GM19455 (cell line): ENCODE measurements at regions not wholly inside any gene's neighbourhood (a gene's known extent, or its start where the extent isn't known, plus 50 kb on each side); places are given as distances from the start of the nearest gene placed in this dataset.

Experiments used
- ATAC-seq: cut with Tn5 transposase; IDR thresholded peaks from one replicate; pipeline ENCODE4 v1.9.1; 2021; ENCODE audit not compliant: unreplicated experiment

GRCh38 chr11:109853156-109853776 is 239.9 kb upstream of the ZC3H12C start:
- peak; percentile 76 for ATAC-seq

GRCh38 chr11:109854731-109855130 is 238.5 kb upstream of the ZC3H12C start:
- no peak for ATAC-seq

- ATAC-seq, result no peak
Observed at GRCh38 chr11:109856928-109857327, 236.3 kb upstream of the ZC3H12C start.

GRCh38 chr11:109857637-109858036 is 235.6 kb upstream of the ZC3H12C start:
- ATAC-seq, result no peak

GRCh38 chr11:109858152-109858551 is 235.0 kb upstream of the ZC3H12C start:
- no peak for ATAC-seq

GRCh38 chr11:109859045-109859724 is 234.0 kb upstream of the ZC3H12C start:
- ATAC-seq, result no peak

- ATAC-seq, result no peak
Observed at GRCh38 chr11:109862835-109863234, 230.4 kb upstream of the ZC3H12C start.

- peak; percentile 93 for ATAC-seq
Observed at GRCh38 chr11:109864151-109864661, 229.0 kb upstream of the ZC3H12C start.

- peak; percentile 24 for ATAC-seq
Observed at GRCh38 chr11:109864834-109865547, 228.2 kb upstream of the ZC3H12C start.

- ATAC-seq, result no peak
Observed at GRCh38 chr11:109865548-109866186, 227.5 kb upstream of the ZC3H12C start.

- ATAC-seq, result no peak
Observed at GRCh38 chr11:109867784-109868183, 225.4 kb upstream of the ZC3H12C start.

- no peak for ATAC-seq
Observed at GRCh38 chr11:109869536-109869935, 223.7 kb upstream of the ZC3H12C start.

- ATAC-seq, result no peak
Observed at GRCh38 chr11:109870297-109870696, 222.9 kb upstream of the ZC3H12C start.

- ATAC-seq, result no peak
Observed at GRCh38 chr11:109877043-109877442, 216.1 kb upstream of the ZC3H12C start.

- no peak for ATAC-seq
Observed at GRCh38 chr11:109884501-109884900, 208.7 kb upstream of the ZC3H12C start.

GRCh38 chr11:109885006-109885405 is 208.2 kb upstream of the ZC3H12C start:
- no peak for ATAC-seq

- no peak for ATAC-seq
Observed at GRCh38 chr11:109892321-109892794, 200.8 kb upstream of the ZC3H12C start.

GRCh38 chr11:109894242-109894641 is 198.9 kb upstream of the ZC3H12C start:
- ATAC-seq, result no peak

GRCh38 chr11:109898592-109898991 is 194.6 kb upstream of the ZC3H12C start:
- no peak for ATAC-seq

- ATAC-seq, result no peak
Observed at GRCh38 chr11:109902764-109903433, 190.3 kb upstream of the ZC3H12C start.

- ATAC-seq, result no peak
Observed at GRCh38 chr11:109911488-109911887, 181.7 kb upstream of the ZC3H12C start.
